T-helper 1 cell treated with Interleukin-12 subunit alpha and Interleukin-12 subunit beta and Interleukin-4 antibody, amounts not matched to agents 30 μg/mL and 1 μg/mL, for 36 hours (primary cell): ENCODE measurements at regions not wholly inside any gene's neighbourhood (a gene's known extent, or its start where the extent isn't known, plus 50 kb on each side); places are given as distances from the start of the nearest gene placed in this dataset.
"Not testable (repeated sequence)": the region's sequence is repeated elsewhere in the genome, so short reads cannot be mapped to it uniquely, and the experiment has no call there.

Experiments
- H3K27ac Mint-ChIP-seq: one replicate; pipeline ENCODE4 v1.8.0; 2021; ENCODE audit warnings: mild to moderate bottlenecking, mixed read lengths
- H3K27me3 Mint-ChIP-seq: one replicate; pipeline ENCODE4 v1.8.0; 2021; ENCODE audit warnings: low read depth, mixed read lengths
- H3K36me3 Mint-ChIP-seq: one replicate; pipeline ENCODE4 v1.8.0; 2021; ENCODE audit warnings: low read depth, mixed read lengths
- H3K4me1 Mint-ChIP-seq: one replicate; pipeline ENCODE4 v1.8.0; 2021; ENCODE audit warnings: low read depth, mixed read lengths
- H3K4me3 Mint-ChIP-seq: one replicate; pipeline ENCODE4 v1.8.0; 2021; ENCODE audit warnings: mild to moderate bottlenecking, moderate library complexity, mixed read lengths
- H3K9me3 Mint-ChIP-seq: one replicate; pipeline ENCODE4 v1.8.0; 2021; ENCODE audit warnings: mixed read lengths

DNA sequence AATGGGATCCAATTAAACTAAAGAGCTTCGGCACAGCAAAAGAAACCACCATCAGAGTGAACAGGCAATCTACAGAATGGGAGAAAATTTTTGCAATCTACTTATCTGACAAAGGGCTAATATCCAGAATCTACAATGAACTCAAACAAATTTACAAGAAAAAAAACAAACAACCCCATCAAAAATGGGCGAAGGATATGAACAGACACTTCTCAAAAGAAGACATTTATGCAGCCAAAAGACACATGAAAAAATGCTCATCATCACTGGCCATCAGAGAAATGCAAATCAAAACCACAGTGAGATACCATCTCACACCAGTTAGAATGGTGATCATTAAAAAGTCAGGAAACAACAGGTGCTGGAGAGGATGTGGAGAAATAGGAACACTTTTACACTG, 158.8 kb upstream of the VIPR2 start:
- H3K27me3 Mint-ChIP-seq, H3K36me3 Mint-ChIP-seq, H3K9me3 Mint-ChIP-seq, H3K4me1 Mint-ChIP-seq, H3K4me3 Mint-ChIP-seq, H3K27ac Mint-ChIP-seq: not testable (repeated sequence)

DNA sequence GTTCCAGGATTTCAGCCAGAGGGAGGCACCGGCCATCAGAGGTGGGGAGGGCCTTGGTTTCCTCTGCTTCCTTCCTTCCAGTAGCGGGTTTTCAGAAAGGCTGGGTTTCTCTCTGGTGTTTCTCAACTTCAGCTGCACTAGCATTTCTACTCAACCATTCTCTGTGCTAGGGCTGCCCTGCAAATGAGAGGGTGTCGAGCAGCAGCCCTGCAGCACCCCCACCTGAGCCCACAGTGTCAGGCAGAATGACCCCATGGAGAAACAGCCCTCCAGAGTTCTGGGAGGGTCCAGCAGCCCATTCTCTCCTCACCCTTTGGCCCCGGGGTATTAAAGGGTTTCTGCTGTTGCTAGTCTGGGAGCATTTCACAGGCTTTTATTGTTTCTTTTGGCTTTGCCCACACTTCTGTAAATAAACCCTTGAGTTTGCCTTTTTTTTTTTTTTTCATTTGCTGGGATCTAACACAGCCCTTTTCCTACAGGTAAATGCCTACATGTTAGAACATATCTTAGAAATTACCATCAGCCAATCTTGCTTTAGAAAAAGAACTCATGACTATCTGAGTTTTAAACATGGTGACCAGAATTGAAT, 151.5 kb upstream of the VIPR2 start:
- no peaks in the 10 kb centered on the region for H3K36me3 Mint-ChIP-seq
- H3K27me3 Mint-ChIP-seq: peaks cover 3% of the 10 kb centered on the region
- H3K4me3 Mint-ChIP-seq: no peak overlapping the region
- H3K27ac Mint-ChIP-seq: no peak overlapping the region
- H3K9me3 Mint-ChIP-seq: peaks cover 10% of the 10 kb centered on the region
- no peaks in the 10 kb centered on the region for H3K4me1 Mint-ChIP-seq

DNA sequence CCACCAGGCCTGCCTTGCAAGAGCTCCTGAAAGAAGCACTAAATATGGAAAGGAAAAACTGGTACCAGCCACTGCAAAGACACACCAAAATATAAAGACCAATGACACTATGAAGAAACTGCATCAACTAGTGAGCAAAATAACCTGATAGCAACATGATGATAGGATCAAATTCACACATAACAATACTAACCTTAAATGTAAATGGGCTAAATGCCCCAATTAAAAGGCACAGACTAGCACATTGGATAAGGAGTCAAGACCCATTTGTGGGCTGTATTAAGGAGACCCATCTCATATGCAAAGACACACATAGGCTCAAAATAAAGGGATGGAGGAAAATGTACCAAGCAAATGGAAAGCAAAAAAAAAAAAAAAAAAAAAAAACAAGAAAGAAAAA, 141.8 kb upstream of the VIPR2 start:
- H3K36me3 Mint-ChIP-seq, H3K27ac Mint-ChIP-seq, H3K4me3 Mint-ChIP-seq, H3K27me3 Mint-ChIP-seq, H3K4me1 Mint-ChIP-seq: not testable (repeated sequence)
- peaks cover 10% of the 10 kb centered on the region for H3K9me3 Mint-ChIP-seq

DNA sequence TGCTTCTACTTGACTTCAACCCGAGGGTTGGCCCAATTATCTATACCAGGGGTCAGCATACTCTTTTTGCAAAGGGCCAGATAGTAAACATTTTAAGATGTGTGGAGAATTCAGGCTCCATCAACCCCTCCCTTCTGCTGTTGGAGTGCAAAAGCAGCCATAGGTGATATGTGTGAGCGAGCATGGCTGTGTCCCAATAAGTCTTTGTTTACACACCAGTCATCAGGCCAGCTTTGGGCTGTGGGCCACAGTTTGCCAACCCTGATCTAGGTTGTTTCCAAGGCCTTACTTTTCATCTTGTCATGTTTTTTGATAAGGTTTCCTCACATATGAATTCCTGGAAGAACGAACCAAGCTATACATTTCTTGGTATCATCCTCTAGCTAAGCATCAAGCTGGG, 136.9 kb upstream of the VIPR2 start:
- H3K27me3 Mint-ChIP-seq: no peaks in the 10 kb centered on the region
- H3K9me3 Mint-ChIP-seq: peaks cover 21% of the 10 kb centered on the region
- peaks cover 2% of the 10 kb centered on the region for H3K36me3 Mint-ChIP-seq
- no peak overlapping the region for H3K4me3 Mint-ChIP-seq
- H3K4me1 Mint-ChIP-seq: no peaks in the 10 kb centered on the region
- H3K27ac Mint-ChIP-seq: no peak overlapping the region

DNA sequence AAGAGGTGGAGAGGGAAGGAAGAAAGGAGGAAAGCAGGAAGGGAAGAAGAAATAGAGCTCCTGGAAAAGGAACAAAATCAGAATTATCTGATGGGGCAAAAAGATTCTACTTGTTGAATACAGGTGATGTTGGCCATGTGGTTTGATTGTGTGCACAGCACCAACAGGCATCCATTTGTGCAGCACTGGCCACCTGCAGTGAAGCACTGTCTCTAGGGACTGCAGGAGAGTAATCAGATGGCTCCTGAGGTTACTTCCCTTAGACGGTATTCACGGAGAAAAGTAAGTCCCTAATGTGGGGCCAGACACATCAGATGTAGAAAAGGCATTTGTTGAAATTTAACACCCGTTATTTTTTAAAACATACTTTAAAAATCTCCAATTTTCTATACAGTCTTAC, 135.3 kb upstream of the VIPR2 start:
- H3K27ac Mint-ChIP-seq: no peak overlapping the region
- no peak overlapping the region for H3K4me3 Mint-ChIP-seq
- peaks cover 2% of the 10 kb centered on the region for H3K36me3 Mint-ChIP-seq
- peaks cover 28% of the 10 kb centered on the region for H3K9me3 Mint-ChIP-seq
- H3K27me3 Mint-ChIP-seq: no peaks in the 10 kb centered on the region
- no peaks in the 10 kb centered on the region for H3K4me1 Mint-ChIP-seq

DNA sequence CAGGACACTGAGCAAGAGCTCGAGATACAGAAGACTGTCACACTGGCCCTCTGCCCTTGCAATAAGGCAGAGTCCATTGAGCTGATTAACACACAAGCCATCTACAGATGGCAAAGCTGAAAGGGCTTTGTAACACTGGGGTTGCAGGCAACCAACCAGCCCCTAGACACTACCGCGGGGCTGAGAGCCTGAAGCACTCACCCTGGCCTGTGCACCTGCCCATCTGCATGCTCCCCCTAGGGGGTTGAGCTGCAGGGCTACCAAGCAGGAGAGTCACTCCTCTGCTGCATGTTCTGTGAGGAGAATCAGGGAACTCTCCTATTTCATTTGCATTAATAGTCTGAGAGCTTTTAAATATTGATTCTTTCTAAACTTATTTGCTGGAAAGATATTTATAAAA, 128.1 kb upstream of the VIPR2 start:
- peaks cover 54% of the 10 kb centered on the region for H3K9me3 Mint-ChIP-seq
- peaks cover 2% of the 10 kb centered on the region for H3K36me3 Mint-ChIP-seq
- H3K4me1 Mint-ChIP-seq: no peaks in the 10 kb centered on the region
- no peaks in the 10 kb centered on the region for H3K27me3 Mint-ChIP-seq
- H3K27ac Mint-ChIP-seq: no peak overlapping the region
- no peak overlapping the region for H3K4me3 Mint-ChIP-seq

DNA sequence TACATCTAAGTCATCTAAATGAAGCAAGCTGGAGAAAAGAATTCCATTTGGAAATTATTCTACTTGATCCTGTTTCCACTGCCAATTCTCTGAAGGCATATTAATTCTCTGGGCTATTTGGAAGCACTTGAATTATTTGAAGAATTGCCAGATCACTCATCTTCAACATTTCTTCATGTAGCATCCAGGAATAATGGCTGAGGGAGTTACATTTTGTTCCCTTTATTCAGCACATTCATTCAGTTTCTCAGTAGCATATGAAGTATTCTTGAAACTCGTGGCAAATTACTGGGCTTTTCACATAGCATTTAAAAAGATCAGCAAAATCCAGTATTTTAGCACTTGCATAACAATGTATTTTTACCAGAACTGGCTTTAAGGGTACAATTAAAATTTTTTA, 127.1 kb upstream of the VIPR2 start:
- H3K4me1 Mint-ChIP-seq: no peaks in the 10 kb centered on the region
- no peak overlapping the region for H3K4me3 Mint-ChIP-seq
- H3K27ac Mint-ChIP-seq: no peak overlapping the region
- H3K36me3 Mint-ChIP-seq: no peaks in the 10 kb centered on the region
- no peaks in the 10 kb centered on the region for H3K27me3 Mint-ChIP-seq
- peaks cover 47% of the 10 kb centered on the region for H3K9me3 Mint-ChIP-seq

DNA sequence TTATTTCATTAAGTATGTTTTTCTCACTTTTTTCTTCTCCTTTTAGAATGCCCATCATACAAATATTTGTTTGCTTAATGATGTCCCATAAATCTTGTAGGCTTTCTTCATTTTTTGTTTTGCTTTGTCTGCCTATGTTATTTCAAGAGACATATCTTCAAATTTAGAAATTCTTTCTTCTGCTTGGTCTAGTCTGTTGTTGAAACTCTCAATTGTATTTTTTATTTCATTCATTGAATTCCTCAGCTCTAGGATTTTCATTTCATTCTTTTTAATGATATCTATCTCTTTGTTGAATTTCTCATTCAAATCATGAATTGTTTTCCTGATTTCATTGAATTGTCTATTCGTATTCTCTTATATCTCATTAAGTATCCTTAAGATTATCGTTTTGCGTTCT, 125.1 kb upstream of the VIPR2 start:
- Mint-ChIP-seq H3K27me3 (no peaks in the 10 kb centered on the region), H3K27ac (no peak overlapping the region), H3K4me3 (no peak overlapping the region), H3K9me3 (peaks cover 29% of the 10 kb centered on the region), H3K36me3 (no peaks in the 10 kb centered on the region), H3K4me1 (no peaks in the 10 kb centered on the region)

DNA sequence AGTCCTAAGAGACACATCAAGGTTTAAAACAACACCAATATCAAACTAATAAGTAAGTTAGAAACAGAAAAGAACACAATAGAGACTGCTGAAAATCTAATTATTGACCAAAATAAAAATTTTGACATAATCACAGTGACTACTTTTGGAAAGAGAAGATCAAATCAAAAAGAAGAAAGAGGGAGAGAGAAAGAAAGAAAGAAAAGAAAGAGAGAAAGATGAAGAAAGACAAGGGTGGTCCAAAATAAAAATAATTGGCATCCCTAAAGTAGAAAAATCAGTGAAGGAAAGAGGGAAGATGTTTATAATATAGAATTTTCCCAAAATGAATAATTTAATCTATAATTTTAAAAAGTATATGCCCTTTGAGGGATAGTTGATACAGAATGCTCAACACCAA, 118.8 kb upstream of the VIPR2 start:
- Mint-ChIP-seq H3K27ac (no peak overlapping the region), H3K27me3 (peaks cover 3% of the 10 kb centered on the region), H3K4me1 (no peaks in the 10 kb centered on the region), H3K9me3 (peaks cover 10% of the 10 kb centered on the region), H3K4me3 (no peak overlapping the region), H3K36me3 (no peaks in the 10 kb centered on the region)

DNA sequence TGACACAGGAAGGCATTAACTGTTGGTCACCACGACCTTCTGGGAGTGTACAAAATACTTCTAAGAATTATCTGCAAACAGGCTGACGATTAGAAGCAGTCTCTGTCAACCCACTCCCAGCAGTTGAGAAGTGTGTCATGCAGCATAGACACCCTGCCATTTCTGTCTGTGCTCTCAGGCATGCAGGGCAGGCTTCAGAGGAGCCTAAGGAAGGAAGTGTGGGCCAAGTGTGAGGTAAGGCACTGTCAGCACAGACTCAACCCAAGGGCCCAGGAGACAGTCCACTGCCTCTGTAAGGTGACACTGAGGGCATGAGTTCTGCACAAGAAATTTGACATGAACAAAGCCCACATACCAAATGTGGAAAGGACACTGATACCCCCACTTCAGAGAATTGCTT, 109.0 kb upstream of the VIPR2 start:
- Mint-ChIP-seq H3K9me3 (no peaks in the 10 kb centered on the region), H3K36me3 (no peaks in the 10 kb centered on the region), H3K4me1 (no peaks in the 10 kb centered on the region), H3K4me3 (no peak overlapping the region), H3K27me3 (peaks cover 10% of the 10 kb centered on the region), H3K27ac (no peak overlapping the region)

DNA sequence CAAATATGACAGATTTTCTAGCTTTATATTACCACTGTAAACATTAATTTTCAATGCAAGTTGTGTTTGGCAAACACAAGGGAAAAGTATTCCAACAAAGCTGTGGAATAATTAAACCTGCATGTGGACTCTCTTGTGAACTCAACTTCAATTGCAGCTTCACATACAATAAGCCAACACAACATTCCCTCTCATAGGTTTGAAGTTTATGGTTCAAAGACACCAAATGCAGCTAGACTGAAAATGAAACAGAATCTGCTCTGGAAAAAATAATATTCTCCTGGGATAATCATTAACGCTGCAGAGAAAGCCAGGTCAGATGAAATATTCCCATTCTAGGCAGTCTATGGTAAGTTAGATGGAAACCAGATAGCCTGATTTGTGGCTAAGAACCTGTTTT, 105.8 kb upstream of the VIPR2 start:
- no peaks in the 10 kb centered on the region for H3K36me3 Mint-ChIP-seq
- H3K27me3 Mint-ChIP-seq: peaks cover 13% of the 10 kb centered on the region
- no peaks in the 10 kb centered on the region for H3K9me3 Mint-ChIP-seq
- H3K27ac Mint-ChIP-seq: no peak overlapping the region
- no peaks in the 10 kb centered on the region for H3K4me1 Mint-ChIP-seq
- H3K4me3 Mint-ChIP-seq: no peak overlapping the region

DNA sequence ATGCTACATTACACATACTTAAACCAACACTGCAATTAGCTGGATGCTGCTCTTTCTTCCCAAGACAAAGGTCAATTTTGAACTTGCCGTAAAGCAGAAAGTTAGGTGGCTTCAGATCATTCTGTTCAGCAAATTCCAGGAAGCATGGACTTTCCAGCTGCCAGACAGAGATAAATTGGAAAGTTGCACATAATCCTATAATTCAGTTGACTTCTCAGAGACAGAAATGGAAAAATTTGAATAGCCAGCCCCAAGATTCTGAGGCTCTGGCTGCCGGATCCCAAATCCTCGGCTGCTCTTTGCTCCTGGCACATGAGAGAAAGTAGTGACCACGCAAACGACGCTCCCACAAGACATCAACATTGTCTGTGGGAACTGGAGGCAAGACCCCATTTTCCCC, 105.0 kb upstream of the VIPR2 start:
- Mint-ChIP-seq H3K27ac (no peak overlapping the region), H3K36me3 (no peaks in the 10 kb centered on the region), H3K27me3 (peaks cover 15% of the 10 kb centered on the region), H3K4me1 (no peaks in the 10 kb centered on the region), H3K9me3 (no peaks in the 10 kb centered on the region), H3K4me3 (no peak overlapping the region)

DNA sequence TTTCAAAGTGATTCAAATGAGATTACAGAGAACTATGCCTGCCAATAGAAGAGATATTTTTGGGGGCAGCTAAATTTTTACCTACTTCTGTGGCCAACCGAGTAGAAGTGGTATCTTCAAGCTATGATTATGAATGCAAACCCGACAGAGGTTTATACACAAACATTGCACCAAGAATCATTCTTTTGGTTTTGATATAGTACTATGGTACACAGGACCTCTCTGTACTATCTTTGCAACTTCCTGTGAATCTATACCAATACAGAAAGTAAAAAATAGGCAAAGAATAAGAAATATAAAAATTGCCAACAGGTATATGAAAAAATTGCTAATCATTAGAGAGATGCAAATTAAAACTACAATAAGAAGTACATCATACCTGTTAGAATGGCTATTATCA, 103.2 kb upstream of the VIPR2 start:
- Mint-ChIP-seq H3K4me3 (no peak overlapping the region), H3K27ac (no peak overlapping the region), H3K36me3 (no peaks in the 10 kb centered on the region), H3K4me1 (no peaks in the 10 kb centered on the region), H3K9me3 (no peaks in the 10 kb centered on the region), H3K27me3 (peaks cover 17% of the 10 kb centered on the region)

DNA sequence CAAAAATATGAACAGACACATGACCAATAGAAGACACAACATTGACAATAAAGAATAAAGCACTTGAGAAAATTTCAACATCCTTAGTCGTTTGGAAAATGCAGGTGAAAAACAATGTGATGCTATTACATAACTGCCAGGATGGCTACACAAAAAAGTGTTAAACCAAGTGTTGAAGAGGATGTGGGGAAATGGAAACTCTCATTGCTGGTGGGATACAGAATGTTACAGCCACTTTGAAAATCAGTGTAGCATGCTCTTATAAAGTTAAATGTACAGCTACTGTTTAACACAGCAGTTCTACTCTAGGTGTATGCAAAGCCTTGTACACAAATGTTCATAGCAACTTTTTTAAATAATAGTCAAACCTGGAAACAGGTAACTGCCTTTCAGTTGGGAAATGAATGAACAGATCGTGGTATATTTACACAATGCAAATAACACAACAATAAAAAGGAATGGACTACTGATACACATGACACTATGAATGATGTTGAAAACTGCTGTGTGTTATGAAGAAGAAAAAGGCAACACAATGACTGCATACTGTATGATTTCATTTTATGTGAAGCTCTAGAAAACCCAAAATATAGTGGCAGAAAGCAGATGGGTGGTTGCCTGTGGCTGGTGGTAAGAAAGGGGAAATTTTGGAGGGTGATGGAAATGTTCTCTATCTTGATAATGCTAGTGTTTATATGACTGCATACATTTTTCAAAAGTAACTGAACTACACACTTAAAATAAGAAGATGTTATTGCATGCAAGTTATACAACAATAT, 102.2 kb upstream of the VIPR2 start:
- H3K27ac Mint-ChIP-seq: no peak overlapping the region
- H3K27me3 Mint-ChIP-seq: peaks cover 13% of the 10 kb centered on the region
- H3K4me3 Mint-ChIP-seq: no peak overlapping the region
- H3K9me3 Mint-ChIP-seq: no peaks in the 10 kb centered on the region
- no peaks in the 10 kb centered on the region for H3K4me1 Mint-ChIP-seq
- no peaks in the 10 kb centered on the region for H3K36me3 Mint-ChIP-seq

DNA sequence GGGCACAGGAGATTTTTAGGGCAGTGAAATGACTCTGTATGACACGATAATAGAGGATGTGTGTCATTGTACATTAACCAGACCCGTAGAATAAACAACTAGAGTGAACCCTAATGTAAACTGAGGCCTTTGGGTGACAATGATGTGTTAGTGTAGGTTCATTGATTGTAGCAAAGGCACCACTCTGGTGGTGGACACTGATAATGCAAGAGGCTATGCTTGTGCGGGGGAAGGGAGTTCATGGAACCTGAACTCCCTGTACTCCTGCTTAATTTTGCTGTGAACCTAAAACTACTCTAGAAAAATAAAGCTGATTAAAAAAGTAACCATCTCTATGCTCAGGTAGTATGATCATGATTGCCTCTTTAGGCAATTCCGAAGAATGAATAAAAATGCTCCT, 96.3 kb upstream of the VIPR2 start:
- H3K4me1 Mint-ChIP-seq: no peaks in the 10 kb centered on the region
- peaks cover 25% of the 10 kb centered on the region for H3K27me3 Mint-ChIP-seq
- no peaks in the 10 kb centered on the region for H3K36me3 Mint-ChIP-seq
- H3K4me3 Mint-ChIP-seq: no peak overlapping the region
- H3K9me3 Mint-ChIP-seq: no peaks in the 10 kb centered on the region
- H3K27ac Mint-ChIP-seq: no peak overlapping the region

DNA sequence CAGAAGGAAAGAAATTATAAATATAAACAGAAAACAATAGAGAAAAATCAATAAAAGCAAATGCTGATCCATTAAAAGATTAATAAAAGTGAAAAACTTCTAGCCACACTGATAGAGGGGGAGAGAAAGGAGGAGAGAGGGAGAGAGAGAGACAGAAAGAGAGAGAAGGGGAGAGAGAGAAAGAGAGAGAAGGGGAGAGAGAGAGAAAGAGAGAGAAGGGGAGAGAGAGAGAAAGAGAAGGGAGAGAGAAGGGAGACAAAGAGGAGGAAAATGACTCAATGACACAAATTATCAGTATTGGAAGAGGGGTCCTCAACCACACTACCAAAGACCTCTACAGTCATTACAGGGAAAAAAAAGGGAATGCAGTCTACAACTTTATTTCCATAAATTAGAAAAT, 94.4 kb upstream of the VIPR2 start:
- H3K27me3 Mint-ChIP-seq: peaks cover 20% of the 10 kb centered on the region
- no peak overlapping the region for H3K4me3 Mint-ChIP-seq
- H3K36me3 Mint-ChIP-seq: no peaks in the 10 kb centered on the region
- H3K27ac Mint-ChIP-seq: no peak overlapping the region
- H3K4me1 Mint-ChIP-seq: no peaks in the 10 kb centered on the region
- no peaks in the 10 kb centered on the region for H3K9me3 Mint-ChIP-seq
